CD4-positive, alpha-beta T cell (primary cell): ENCODE measurements at regions not wholly inside any gene's neighbourhood (a gene's known extent, or its start where the extent isn't known, plus 50 kb on each side); places are given as distances from the start of the nearest gene placed in this dataset.

Experiments
- ATAC-seq: fragments of 200-7000 bp; cut with Tn5 transposase; one replicate; pipeline ENCODE4 v1.10.0; 2022; ENCODE audit warnings: mild to moderate bottlenecking; ENCODE audit not compliant: poor library complexity
- CTCF ChIA-PET: fragments of 350-600 bp; sonication (Branson Sonifier 250); formaldehyde crosslinking; loops from one replicate; lab custom pipeline; 2021; ENCODE audit warnings: antibody characterized with exemption, inconsistent platforms; lab: Charles Lee
- POLR2A ChIA-PET: fragments of 350-600 bp; sonication (Branson Sonifier 250); formaldehyde crosslinking; loops from one replicate; lab custom pipeline; 2021; ENCODE audit warnings: antibody characterized with exemption, inconsistent platforms; lab: Charles Lee
- DNase-seq, 14 experiments: peaks; one replicate each; pipeline ENCODE4 v3.0.0-alpha.2; 2013 to 2020; ENCODE audit warnings: mixed read lengths in 2 of 14
- H3K27ac ChIP-seq, 2 donors: one replicate each; pipeline versions ENCODE4 v1.5.1 to v1.7.0; 2013; ENCODE audit warnings: low read length in 2 of 2, low read depth in 1 of 2, mild to moderate bottlenecking in 1 of 2
- H3K27me3 ChIP-seq, 2 experiments: 1 replicate in 1 of 2; 2 replicates in 1 of 2; pipeline versions ENCODE4 v1.6.1 to v1.7.0; 2013; ENCODE audit warnings: low read length in 2 of 2, control low read depth in 1 of 2, mild to moderate bottlenecking in 1 of 2, moderate library complexity in 1 of 2; ENCODE audit not compliant: insufficient read depth in 2 of 2, control insufficient read depth in 1 of 2
- H3K36me3 ChIP-seq: one replicate; pipeline ENCODE4 v1.6.1; 2013; ENCODE audit warnings: low read length, control low read depth; ENCODE audit not compliant: insufficient read depth
- H3K4me1 ChIP-seq: one replicate; pipeline ENCODE4 v1.6.1; 2013; ENCODE audit warnings: low read length, control low read depth; ENCODE audit not compliant: insufficient read depth
- H3K4me3 ChIP-seq: one replicate; pipeline ENCODE4 v1.5.1; 2013; ENCODE audit warnings: mild to moderate bottlenecking, low read length, moderate library complexity
- H3K9me3 ChIP-seq, 2 experiments: 1 replicate in 1 of 2; 2 replicates in 1 of 2; pipeline versions ENCODE4 v1.6.1 to v1.7.0; 2013; ENCODE audit warnings: low read length in 2 of 2, mild to moderate bottlenecking in 2 of 2, control low read depth in 1 of 2, moderate library complexity in 1 of 2; ENCODE audit not compliant: control insufficient read depth in 1 of 2, insufficient read depth in 1 of 2
- H3K27ac Mint-ChIP-seq: one replicate; pipeline ENCODE4 v1.8.0; 2020; ENCODE audit warnings: mixed read lengths
- H3K27me3 Mint-ChIP-seq: one replicate; pipeline ENCODE4 v1.8.0; 2021; ENCODE audit warnings: mixed read lengths
- H3K36me3 Mint-ChIP-seq: one replicate; pipeline ENCODE4 v1.8.0; 2021; ENCODE audit warnings: low read depth, mixed read lengths
- H3K4me1 Mint-ChIP-seq: one replicate; pipeline ENCODE4 v1.8.0; 2021; ENCODE audit warnings: low read depth, mixed read lengths
- H3K4me3 Mint-ChIP-seq: one replicate; pipeline ENCODE4 v1.8.0; 2020; ENCODE audit warnings: mild to moderate bottlenecking, mixed read lengths
- H3K9me3 Mint-ChIP-seq: one replicate; pipeline ENCODE4 v1.8.0; 2020; ENCODE audit warnings: mixed read lengths
- CTCF ChIP-seq: fragments of 200-600 bp; IDR thresholded peaks from one replicate; pipeline ENCODE4 v1.8.0; 2022; ENCODE audit warnings: antibody characterized with exemption, mild to moderate bottlenecking
- intact Hi-C, 2 experiments: fragments of 100-400 bp; cut with DNase I in 1 of 2; cut with micrococcal nuclease in 1 of 2; formaldehyde crosslinking; loops; one replicate each; pipeline versions ENCODE4 v1.15.1 to v1.9.0; 2023 to 2025; cut with DNase I, micrococcal nuclease

GRCh38 chr15:98124581-98124980 lies 164.1 kb downstream of the ARRDC4 start:
- intact Hi-C loops: no loop called here
- Histone ChIP-seq H3K4me3 (no peak overlapping the region), H3K4me1 (no peaks in the 10 kb centered on the region), H3K27ac (no peak overlapping the region), H3K9me3 (no peaks in the 10 kb centered on the region), H3K27me3 (no peaks in the 10 kb centered on the region), H3K36me3 (no peaks in the 10 kb centered on the region)
- no peak overlapping the region for H3K27ac Mint-ChIP-seq
- ATAC-seq (no peak), DNase-seq (no peak)
- no peaks in the 10 kb centered on the region for H3K27me3 Mint-ChIP-seq
- H3K4me1 Mint-ChIP-seq: no peaks in the 10 kb centered on the region
- no peaks in the 10 kb centered on the region for H3K36me3 Mint-ChIP-seq
- CTCF ChIA-PET: no interaction called here
- no peaks in the 10 kb centered on the region for H3K9me3 Mint-ChIP-seq
- no peak overlapping the region for H3K4me3 Mint-ChIP-seq
- POLR2A ChIA-PET: no interaction called here
- no peak for TF ChIP-seq CTCF

- ChIA-PET POLR2A (no interaction called here), CTCF (no interaction called here)
- intact Hi-C loops: no loop called here
- Histone ChIP-seq H3K27ac (no peak overlapping the region), H3K4me1 (no peaks in the 10 kb centered on the region), H3K9me3 (peaks cover 0 to 3% of the 10 kb centered on the region in 2 experiments), H3K4me3 (no peak overlapping the region), H3K36me3 (no peaks in the 10 kb centered on the region), H3K27me3 (no peaks in the 10 kb centered on the region)
- H3K27me3 Mint-ChIP-seq: no peaks in the 10 kb centered on the region
- no peaks in the 10 kb centered on the region for H3K36me3 Mint-ChIP-seq
- no peak overlapping the region for H3K4me3 Mint-ChIP-seq
- no peaks in the 10 kb centered on the region for H3K9me3 Mint-ChIP-seq
- no peak overlapping the region for H3K27ac Mint-ChIP-seq
- no peak for ATAC-seq
- no peak for DNase-seq
- no peak for TF ChIP-seq CTCF
- H3K4me1 Mint-ChIP-seq: no peaks in the 10 kb centered on the region
Observed at GRCh38 chr15:98126326-98127085, 166.0 kb downstream of the ARRDC4 start.

- H3K27ac ChIP-seq: no peak overlapping the region
- no peaks in the 10 kb centered on the region for H3K36me3 ChIP-seq
- POLR2A ChIA-PET: no interaction called here
- no peaks in the 10 kb centered on the region for H3K36me3 Mint-ChIP-seq
- H3K4me1 ChIP-seq: no peaks in the 10 kb centered on the region
- H3K27ac Mint-ChIP-seq: no peak overlapping the region
- no peaks in the 10 kb centered on the region for H3K4me1 Mint-ChIP-seq
- no peaks in the 10 kb centered on the region for H3K27me3 ChIP-seq
- no peak for DNase-seq
- no peak overlapping the region for H3K4me3 Mint-ChIP-seq
- no peaks in the 10 kb centered on the region for H3K27me3 Mint-ChIP-seq
- no peak for TF ChIP-seq CTCF
- no peak for ATAC-seq
- intact Hi-C loops: no loop called here
- H3K4me3 ChIP-seq: no peak overlapping the region
- CTCF ChIA-PET: no interaction called here
- H3K9me3 Mint-ChIP-seq: no peaks in the 10 kb centered on the region
- peaks cover 0 to 3% of the 10 kb centered on the region in 2 experiments for H3K9me3 ChIP-seq
Observed at GRCh38 chr15:98127586-98127985, 167.1 kb downstream of the ARRDC4 start.
